ENCODE measurements at regions not wholly inside any gene's neighbourhood (a gene's known extent, or its start where the extent isn't known, plus 50 kb on each side); places are given as distances from the start of the nearest gene placed in this dataset.

DNA sequence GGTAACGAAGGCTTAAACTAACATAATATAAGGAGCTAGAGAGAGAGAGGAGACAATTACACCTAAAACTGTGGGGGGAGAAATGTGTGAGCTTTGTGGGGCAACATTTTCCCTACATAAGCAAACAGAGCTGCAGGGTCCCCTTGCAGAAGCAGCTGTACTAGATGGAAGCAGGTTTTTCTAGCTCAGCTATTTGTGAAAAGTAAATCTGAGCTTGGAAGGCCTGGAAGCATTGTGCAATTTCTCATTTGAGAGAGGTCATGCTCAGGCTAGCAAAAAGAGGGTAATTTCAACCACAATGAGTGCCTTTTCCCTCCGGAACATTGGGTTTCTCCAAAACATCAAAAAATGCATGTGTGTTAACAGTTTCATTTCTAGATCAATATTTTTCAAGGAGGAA is 130.0 kb downstream of the ARL4C start:
- no peak for TF ChIP-seq CTCF (IDR thresholded peaks at IDR 0.05; ENCODE audit: low read length)
- no peak for TF ChIP-seq EZH2phosphoT487 (IDR thresholded peaks at IDR 0.05; ENCODE audit: low read length)
- no peak for TF ChIP-seq EZH2 (optimal IDR thresholded peaks at IDR 0.05; ENCODE audit: low read depth, low read length)
